ENCODE measurements at regions not wholly inside any gene's neighbourhood (a gene's known extent, or its start where the extent isn't known, plus 50 kb on each side); places are given as distances from the start of the nearest gene placed in this dataset.
"Not testable (repeated sequence)": the region's sequence is repeated elsewhere in the genome, so short reads cannot be mapped to it uniquely, and the experiment has no call there.

- DNase-seq; H3K36me3 Mint-ChIP-seq (ENCODE audit: low read depth); H3K27ac Mint-ChIP-seq; CTCF ChIA-PET; H3K4me1 Mint-ChIP-seq (ENCODE audit: low read depth); H3K27me3 Mint-ChIP-seq (ENCODE audit: low read depth); H3K4me3 Mint-ChIP-seq; intact Hi-C loops (cut with micrococcal nuclease); H3K9me3 Mint-ChIP-seq: not testable (repeated sequence)
Observed at GRCh38 chr4:3601108-3601690, 69.0 kb upstream of the LRPAP1 start.

GRCh38 chr4:3599951-3600350 is 67.7 kb upstream of the LRPAP1 start:
- intact Hi-C loops (cut with micrococcal nuclease): no loop called here
- Mint-ChIP-seq H3K4me1 (ENCODE audit: low read depth) (no peaks in the 10 kb centered on the region), H3K9me3 (no peaks in the 10 kb centered on the region), H3K4me3 (no peak overlapping the region), H3K36me3 (ENCODE audit: low read depth) (no peaks in the 10 kb centered on the region), H3K27me3 (ENCODE audit: low read depth) (no peaks in the 10 kb centered on the region), H3K27ac (no peak overlapping the region)
- CTCF ChIA-PET: no interaction called here
- no peak for DNase-seq

DNA sequence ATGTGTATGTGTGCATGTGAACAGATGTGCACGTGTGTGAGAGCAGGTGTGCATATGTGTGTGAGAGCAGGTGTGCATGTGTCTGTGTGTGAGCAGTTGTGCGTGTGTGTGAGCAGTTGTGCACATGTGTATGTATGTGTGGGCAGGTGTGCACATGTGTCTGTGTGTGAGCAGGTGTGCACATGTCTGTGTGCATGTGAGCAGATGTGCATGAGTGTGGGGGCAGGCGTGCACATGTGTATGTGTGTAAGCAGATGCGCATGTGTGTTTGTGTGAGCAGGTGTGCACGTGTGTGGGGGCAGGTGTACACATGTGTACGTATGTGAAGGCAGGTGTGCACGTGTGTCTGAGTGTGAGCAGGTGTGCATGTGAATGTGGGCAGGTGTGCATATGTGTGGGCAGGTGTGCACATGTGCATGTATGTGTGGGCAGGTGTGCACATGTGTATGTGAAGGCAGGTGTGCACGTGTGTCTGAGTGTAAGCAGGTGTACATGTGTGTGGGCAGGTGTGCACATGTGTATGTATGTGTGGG is 66.5 kb upstream of the LRPAP1 start:
- CTCF ChIA-PET: no interaction called here
- no peak overlapping the region for H3K27ac Mint-ChIP-seq
- H3K4me3 Mint-ChIP-seq: no peak overlapping the region
- no peaks in the 10 kb centered on the region for H3K36me3 Mint-ChIP-seq (ENCODE audit: low read depth)
- DNase-seq: no peak
- no peaks in the 10 kb centered on the region for H3K9me3 Mint-ChIP-seq
- intact Hi-C loops (cut with micrococcal nuclease): no loop called here
- H3K27me3 Mint-ChIP-seq (ENCODE audit: low read depth): peaks cover 4% of the 10 kb centered on the region
- no peaks in the 10 kb centered on the region for H3K4me1 Mint-ChIP-seq (ENCODE audit: low read depth)

DNA sequence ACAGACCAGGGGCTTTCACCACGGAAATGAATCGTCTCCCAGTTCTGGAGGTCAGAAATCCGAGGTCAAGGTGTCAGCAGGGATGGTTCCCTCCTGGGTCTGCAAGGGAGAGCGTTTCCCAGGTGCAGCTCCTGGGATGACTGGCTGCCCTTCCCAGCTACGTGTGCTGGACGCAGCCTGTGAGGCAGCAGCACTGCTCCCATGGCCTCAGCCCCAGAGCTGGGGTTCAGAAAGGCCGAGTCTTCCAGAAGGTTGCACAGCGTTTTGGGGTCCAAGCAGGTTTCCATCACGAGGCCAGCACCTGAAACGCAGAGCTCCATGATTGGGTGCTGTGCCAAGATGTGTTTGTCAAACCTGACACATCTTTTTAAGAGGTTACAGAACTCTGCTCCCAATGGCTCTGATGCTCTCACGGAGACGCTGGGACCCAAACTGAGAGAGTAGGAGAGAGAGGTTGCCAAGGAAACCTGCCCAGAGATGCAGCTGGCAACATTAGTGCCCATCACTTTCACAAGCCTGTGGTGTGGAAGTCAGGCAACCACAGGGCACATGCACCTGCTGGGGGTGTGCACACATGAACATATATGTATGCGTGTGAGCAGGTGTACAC is 65.8 kb upstream of the LRPAP1 start:
- CTCF ChIA-PET; H3K4me3 Mint-ChIP-seq; H3K27me3 Mint-ChIP-seq (ENCODE audit: low read depth); H3K36me3 Mint-ChIP-seq (ENCODE audit: low read depth); DNase-seq; H3K4me1 Mint-ChIP-seq (ENCODE audit: low read depth); intact Hi-C loops (cut with micrococcal nuclease); H3K27ac Mint-ChIP-seq; H3K9me3 Mint-ChIP-seq: not testable (repeated sequence)

DNA sequence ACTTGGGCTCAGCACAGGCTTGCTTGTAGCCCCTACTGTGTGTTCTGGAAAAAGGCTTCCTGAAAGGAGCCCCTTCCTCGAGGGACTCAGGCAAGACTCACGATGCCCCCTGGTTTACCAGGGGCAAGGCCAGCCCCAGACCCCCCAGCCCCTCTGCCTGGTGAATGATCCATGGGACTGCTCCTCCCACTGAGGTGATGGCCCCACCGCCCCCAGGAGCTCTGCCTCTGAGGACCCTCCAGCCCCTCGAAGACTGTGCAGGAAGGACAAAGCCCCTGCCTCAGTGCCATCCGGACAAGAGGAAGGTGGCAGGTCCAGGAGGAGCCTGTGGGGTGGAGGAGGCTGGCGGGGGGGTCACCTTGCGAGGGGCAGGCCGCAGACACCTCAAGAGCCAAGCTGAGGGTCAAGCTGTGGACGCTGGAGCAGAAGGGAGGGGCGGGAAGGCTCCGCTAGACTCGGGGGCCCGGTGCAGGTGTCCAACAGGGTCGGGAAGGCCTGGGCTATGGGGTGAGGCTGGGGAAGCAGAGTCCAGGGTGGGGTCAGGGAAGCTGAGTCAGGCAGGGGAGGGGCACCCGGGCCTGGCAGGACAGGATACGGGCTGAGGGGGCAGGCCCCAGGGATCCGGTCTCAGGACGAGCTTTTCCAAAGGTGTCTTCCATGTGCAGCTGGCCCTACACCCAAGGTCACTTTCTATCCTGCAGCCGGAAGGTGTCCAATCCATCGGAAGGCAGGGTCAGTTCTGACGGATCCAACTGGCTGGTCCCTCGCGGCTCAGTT is 64.9 kb upstream of the LRPAP1 start:
- H3K27ac Mint-ChIP-seq; DNase-seq; H3K36me3 Mint-ChIP-seq (ENCODE audit: low read depth); H3K4me1 Mint-ChIP-seq (ENCODE audit: low read depth); H3K4me3 Mint-ChIP-seq; CTCF ChIA-PET; H3K27me3 Mint-ChIP-seq (ENCODE audit: low read depth); H3K9me3 Mint-ChIP-seq; intact Hi-C loops (cut with micrococcal nuclease): not testable (repeated sequence)

GRCh38 chr4:3595627-3596291 is 63.5 kb upstream of the LRPAP1 start:
- intact Hi-C loops (cut with micrococcal nuclease); H3K4me1 Mint-ChIP-seq (ENCODE audit: low read depth); H3K4me3 Mint-ChIP-seq; H3K27ac Mint-ChIP-seq; H3K36me3 Mint-ChIP-seq (ENCODE audit: low read depth); H3K9me3 Mint-ChIP-seq; DNase-seq; H3K27me3 Mint-ChIP-seq (ENCODE audit: low read depth): not testable (repeated sequence)
- CTCF ChIA-PET: interaction anchor here (0.6 kb wide), 1 partner anchor 23 kb away, joined by 3 read pairs; no protein-coding TSS in a partner anchor

DNA sequence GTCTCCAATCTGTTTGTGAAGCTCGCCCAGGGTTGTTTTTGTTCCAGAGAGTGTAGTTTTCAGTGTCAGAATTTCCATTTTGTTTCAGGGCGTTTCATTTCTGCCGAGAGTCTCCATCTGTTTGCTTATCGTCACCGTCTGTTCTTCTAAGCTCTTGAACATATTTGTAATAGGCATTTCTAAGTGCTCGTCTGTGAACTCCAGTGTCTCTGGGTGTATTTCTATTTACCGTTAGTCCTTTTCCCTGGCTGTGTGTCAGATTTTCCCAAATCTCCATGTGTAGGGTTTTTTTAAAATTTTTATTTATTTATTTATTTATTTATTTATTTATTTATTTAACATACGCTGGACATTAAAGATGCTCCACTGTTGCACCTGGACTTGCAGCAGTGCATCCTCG is 62.5 kb upstream of the LRPAP1 start:
- intact Hi-C loops (cut with micrococcal nuclease): not testable (repeated sequence)

GRCh38 chr4:3589946-3590924 is 58.0 kb upstream of the LRPAP1 start:
- CTCF ChIA-PET; H3K4me1 Mint-ChIP-seq (ENCODE audit: low read depth); H3K36me3 Mint-ChIP-seq (ENCODE audit: low read depth); H3K27me3 Mint-ChIP-seq (ENCODE audit: low read depth); H3K4me3 Mint-ChIP-seq; H3K27ac Mint-ChIP-seq; H3K9me3 Mint-ChIP-seq; intact Hi-C loops (cut with micrococcal nuclease); DNase-seq: not testable (repeated sequence)

More for the DNA sequence above, 62.5 kb upstream of the LRPAP1 start:
- CTCF ChIA-PET; H3K36me3 Mint-ChIP-seq (ENCODE audit: low read depth); H3K4me1 Mint-ChIP-seq (ENCODE audit: low read depth); H3K4me3 Mint-ChIP-seq; H3K27ac Mint-ChIP-seq; H3K9me3 Mint-ChIP-seq; H3K27me3 Mint-ChIP-seq (ENCODE audit: low read depth); DNase-seq: not testable (repeated sequence)

GRCh38 chr4:3589379-3589778 is 57.2 kb upstream of the LRPAP1 start:
- intact Hi-C loops (cut with micrococcal nuclease); H3K36me3 Mint-ChIP-seq (ENCODE audit: low read depth); DNase-seq; CTCF ChIA-PET; H3K4me3 Mint-ChIP-seq; H3K27ac Mint-ChIP-seq; H3K9me3 Mint-ChIP-seq; H3K4me1 Mint-ChIP-seq (ENCODE audit: low read depth); H3K27me3 Mint-ChIP-seq (ENCODE audit: low read depth): not testable (repeated sequence)

DNA sequence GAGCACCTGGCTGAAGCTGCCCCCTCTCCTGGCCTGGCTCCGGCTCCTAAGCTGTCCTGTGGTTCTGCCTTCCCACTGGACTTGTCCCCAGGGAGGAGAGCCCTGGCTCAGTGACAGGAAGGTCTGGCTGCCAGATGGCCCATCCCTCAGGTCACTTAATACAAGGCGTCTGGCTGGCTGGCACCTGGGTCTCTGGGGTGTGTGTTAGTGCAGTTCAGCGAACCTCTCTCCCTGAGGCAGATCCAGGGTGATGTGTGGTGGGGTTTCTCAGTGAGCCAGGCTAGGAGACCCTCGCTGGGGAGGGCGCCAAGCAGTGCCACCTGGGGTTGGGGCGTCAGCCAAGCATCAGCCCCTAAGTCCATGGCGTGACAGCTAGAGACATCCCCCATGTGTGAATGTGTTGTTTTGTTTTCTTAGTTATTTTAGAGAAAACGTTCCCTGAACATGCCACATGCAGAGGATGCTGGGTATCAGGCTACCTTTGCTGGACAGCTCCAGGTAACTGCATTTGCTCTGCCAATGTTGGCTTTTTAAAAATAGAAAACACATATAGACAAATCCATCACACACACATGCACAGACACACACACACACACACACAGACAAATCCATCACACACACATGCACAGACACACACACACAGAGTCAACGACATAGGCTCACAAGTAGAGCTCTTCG is 56.4 kb upstream of the LRPAP1 start:
- not testable (repeated sequence) for H3K27me3 Mint-ChIP-seq (ENCODE audit: low read depth)

GRCh38 chr4:3586596-3586995 is 54.4 kb upstream of the LRPAP1 start:
- H3K4me1 Mint-ChIP-seq (ENCODE audit: low read depth); intact Hi-C loops (cut with micrococcal nuclease); H3K9me3 Mint-ChIP-seq; DNase-seq; H3K27ac Mint-ChIP-seq; H3K27me3 Mint-ChIP-seq (ENCODE audit: low read depth); CTCF ChIA-PET; H3K36me3 Mint-ChIP-seq (ENCODE audit: low read depth); H3K4me3 Mint-ChIP-seq: not testable (repeated sequence)

More for the DNA sequence above, 56.4 kb upstream of the LRPAP1 start:
- H3K36me3 Mint-ChIP-seq (ENCODE audit: low read depth); H3K27ac Mint-ChIP-seq; H3K9me3 Mint-ChIP-seq; CTCF ChIA-PET; DNase-seq; H3K4me3 Mint-ChIP-seq; intact Hi-C loops (cut with micrococcal nuclease); H3K4me1 Mint-ChIP-seq (ENCODE audit: low read depth): not testable (repeated sequence)

Measured in activated naive CD4-positive, alpha-beta T cell treated with anti-CD3 and anti-CD28 coated beads for 36 hours (primary cell).